ENCODE measurements at regions not wholly inside any gene's neighbourhood (a gene's known extent, or its start where the extent isn't known, plus 50 kb on each side); places are given as distances from the start of the nearest gene placed in this dataset.

DNA sequence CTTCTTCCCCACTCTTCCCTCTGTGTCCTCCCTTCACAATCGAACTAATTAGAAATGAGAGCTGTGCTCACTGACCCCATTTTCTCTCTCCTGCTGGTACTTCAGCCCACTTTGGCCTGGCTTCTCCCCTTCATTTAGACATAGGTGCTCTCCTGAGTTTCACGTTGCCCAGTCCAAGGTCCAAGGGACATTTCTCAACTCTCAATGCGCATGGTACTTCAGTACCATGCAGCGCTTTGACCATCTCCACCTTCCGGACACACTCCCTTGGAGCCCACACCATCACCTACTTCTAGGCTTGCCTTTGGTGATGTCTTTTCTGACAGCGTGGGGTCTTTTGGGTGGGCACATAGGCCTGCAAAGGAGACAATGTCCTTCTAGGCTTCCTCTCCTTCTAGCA is 99.7 kb downstream of the ABHD5 start:
- no peak overlapping the region for H3K4ac ChIP-seq (ENCODE audit: low read depth, low read length)
- H3K14ac ChIP-seq (replicated peaks; ENCODE audit: low read depth, low read length), result no peak overlapping the region
- no peak overlapping the region for H3K9ac ChIP-seq (ENCODE audit: low read depth, low read length)
- no peaks in the 10 kb centered on the region for H3K36me3 ChIP-seq (ENCODE audit: control insufficient read depth, insufficient read depth, low read length)
- 67% methylated on average over 4 of the region's 6 CpGs; no CpG with 5 or more reads in 1 of the 2 experiments for WGBS, 2 experiments (ENCODE audit: extremely low coverage in 2 of 2, insufficient read length in 1 of 2)
- ChIA-PET POLR2A (ENCODE audit: unreplicated experiment) (no interaction called here), CTCF (no interaction called here)
- no peaks in the 10 kb centered on the region for H3K9me1 ChIP-seq (ENCODE audit: insufficient read depth, low read length)
- intact Hi-C loops (cut with micrococcal nuclease), result no loop called here
- H4K5ac ChIP-seq (ENCODE audit: low read depth, low read length), result no peak overlapping the region
- no peak overlapping the region for H4K8ac ChIP-seq (ENCODE audit: low read depth in 2 of 2, low read length in 2 of 2)
- H2AK5ac ChIP-seq (ENCODE audit: low read depth, low read length), result no peak overlapping the region
- no peaks in the 10 kb centered on the region for H4K20me1 ChIP-seq (ENCODE audit: insufficient read depth, low read length)
- no peak overlapping the region for H4K91ac ChIP-seq (ENCODE audit: insufficient read depth, low read depth, low read length)
- DNase-seq (no peak), ATAC-seq (ENCODE audit: low read depth) (no peak)
- no peaks in the 10 kb centered on the region; the same call in 1 of the 2 replicates for H3K4me1 ChIP-seq (ENCODE audit: control insufficient read depth, insufficient read depth, low read length)
- H3K18ac ChIP-seq (ENCODE audit: low read depth, low read length), result no peak overlapping the region
- H3K23ac ChIP-seq (ENCODE audit: low read depth, low read length), result no peak overlapping the region
- H2BK20ac ChIP-seq (ENCODE audit: low read depth, low read length), result no peak overlapping the region
- H3K27ac ChIP-seq (ENCODE audit: insufficient read depth, low read length), result no peak overlapping the region
- no TSS peak for BruUV-seq (replicated peaks)
- no peak overlapping the region for H2BK15ac ChIP-seq (ENCODE audit: low read depth, low read length)
- H3K4me2 ChIP-seq (ENCODE audit: low read depth, low read length), result no peak overlapping the region
- H3K27me3 ChIP-seq (ENCODE audit: control insufficient read depth, insufficient read depth, low read length), result peaks cover 41% of the 10 kb centered on the region
- TF ChIP-seq, protein P1, sequence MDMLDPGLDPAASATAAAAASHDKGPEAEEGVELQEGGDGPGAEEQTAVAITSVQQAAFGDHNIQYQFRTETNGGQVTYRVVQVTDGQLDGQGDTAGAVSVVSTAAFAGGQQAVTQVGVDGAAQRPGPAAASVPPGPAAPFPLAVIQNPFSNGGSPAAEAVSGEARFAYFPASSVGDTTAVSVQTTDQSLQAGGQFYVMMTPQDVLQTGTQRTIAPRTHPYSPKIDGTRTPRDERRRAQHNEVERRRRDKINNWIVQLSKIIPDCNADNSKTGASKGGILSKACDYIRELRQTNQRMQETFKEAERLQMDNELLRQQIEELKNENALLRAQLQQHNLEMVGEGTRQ (IDR thresholded peaks at IDR 0.05; ENCODE audit: low read depth, low read length), result no peak
- TF ChIP-seq MXI1 (IDR thresholded peaks at IDR 0.05; ENCODE audit: borderline replicate concordance, low read depth, low read length) (no peak), MAFK (IDR thresholded peaks at IDR 0.05; ENCODE audit: low read depth, low read length) (no peak), MAZ (IDR thresholded peaks at IDR 0.05; ENCODE audit: borderline replicate concordance, low read depth, low read length) (no peak), FOS (IDR thresholded peaks at IDR 0.05; ENCODE audit: low read depth, low read length) (no peak)
- TF ChIP-seq, protein P2, sequence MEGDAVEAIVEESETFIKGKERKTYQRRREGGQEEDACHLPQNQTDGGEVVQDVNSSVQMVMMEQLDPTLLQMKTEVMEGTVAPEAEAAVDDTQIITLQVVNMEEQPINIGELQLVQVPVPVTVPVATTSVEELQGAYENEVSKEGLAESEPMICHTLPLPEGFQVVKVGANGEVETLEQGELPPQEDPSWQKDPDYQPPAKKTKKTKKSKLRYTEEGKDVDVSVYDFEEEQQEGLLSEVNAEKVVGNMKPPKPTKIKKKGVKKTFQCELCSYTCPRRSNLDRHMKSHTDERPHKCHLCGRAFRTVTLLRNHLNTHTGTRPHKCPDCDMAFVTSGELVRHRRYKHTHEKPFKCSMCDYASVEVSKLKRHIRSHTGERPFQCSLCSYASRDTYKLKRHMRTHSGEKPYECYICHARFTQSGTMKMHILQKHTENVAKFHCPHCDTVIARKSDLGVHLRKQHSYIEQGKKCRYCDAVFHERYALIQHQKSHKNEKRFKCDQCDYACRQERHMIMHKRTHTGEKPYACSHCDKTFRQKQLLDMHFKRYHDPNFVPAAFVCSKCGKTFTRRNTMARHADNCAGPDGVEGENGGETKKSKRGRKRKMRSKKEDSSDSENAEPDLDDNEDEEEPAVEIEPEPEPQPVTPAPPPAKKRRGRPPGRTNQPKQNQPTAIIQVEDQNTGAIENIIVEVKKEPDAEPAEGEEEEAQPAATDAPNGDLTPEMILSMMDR (conservative IDR thresholded peaks at IDR 0.05; ENCODE audit: low read depth, low read length), result no peak
- H2BK120ac ChIP-seq (ENCODE audit: low read depth, low read length), result no peak overlapping the region
- no peak overlapping the region for H2AK9ac ChIP-seq (replicated peaks; ENCODE audit: low read depth, low read length, poor library complexity)
- H2BK5ac ChIP-seq (ENCODE audit: low read depth, low read length, poor library complexity, severe bottlenecking), result no peak overlapping the region
- in situ Hi-C loops (cut with MboI; ENCODE audit: low sequenced_read_pairs), result no loop called here
- H3K56ac ChIP-seq (ENCODE audit: extremely low read depth, insufficient read depth, low read length), result no peak overlapping the region
- no peak overlapping the region for H3K4me3 ChIP-seq (ENCODE audit: insufficient read depth, low read depth, low read length)
- H3K9me3 ChIP-seq (ENCODE audit: control insufficient read depth, insufficient read depth, low read length), result no peaks in the 10 kb centered on the region
- H3K79me1 ChIP-seq (ENCODE audit: low read depth in 1 of 2, low read length in 2 of 2), result no peaks in the 10 kb centered on the region
- no peak overlapping the region for H2AFZ ChIP-seq (replicated peaks; ENCODE audit: low read length, poor library complexity)
- dilution Hi-C loops (cut with HindIII; ENCODE audit: low sequenced_read_pairs, unreplicated experiment), result no loop called here

Data from IMR-90 (cell line).